HCT116 (cell line): ENCODE measurements at regions not wholly inside any gene's neighbourhood (a gene's known extent, or its start where the extent isn't known, plus 50 kb on each side); places are given as distances from the start of the nearest gene placed in this dataset.

Experiments
- ATAC-seq: fragments of 200-7000 bp; cut with Tn5 transposase; 2 replicates; pipeline ENCODE4 v1.9.1; 2020; ENCODE audit warnings: mild to moderate bottlenecking, moderate library complexity
- BruUV-seq: library from RNA; stranded (reverse); fragments of 400-500 nt; replicated peaks from 2 replicates; lab custom pipeline; 2021; lab: Mats Ljungman, UMichigan
- CTCF ChIA-PET: fragments of 300-600 bp; sonication (Branson Sonifier 250); formaldehyde crosslinking; loops from one replicate; lab custom pipeline; 2021; ENCODE audit warnings: antibody characterized with exemption; lab: Charles Lee
- POLR2A ChIA-PET: fragments of 300-600, 350-600 bp; sonication (Branson Sonifier 250); formaldehyde crosslinking; loops from one replicate; lab custom pipeline; 2021; ENCODE audit warnings: antibody characterized with exemption; lab: Charles Lee
- RAD21 ChIA-PET, 2 experiments: fragments of 300-600 bp; sonication (Branson Sonifier 250); formaldehyde crosslinking; loops; one replicate each; lab custom pipeline; 2023; ENCODE audit warnings: low total read pairs in 2 of 2; ENCODE audit not compliant: uncharacterized antibody in 2 of 2, unreplicated experiment in 2 of 2, low non-redundant PET in 1 of 2; lab: Charles Lee
- DNase-seq: peaks from one replicate; pipeline ENCODE4 v3.0.0-alpha.2; 2010; ENCODE audit warnings: low read depth, low spot score
- H2AFZ ChIP-seq: fragments of 200-600 bp; shearing (Covaris generic), sonication (generic); 2 replicates; pipeline ENCODE4 v1.6.1; 2017; ENCODE audit warnings: low read depth, mixed run types, mixed read lengths, antibody characterized with exemption, low read length; ENCODE audit not compliant: poor library complexity, severe bottlenecking
- H3K27ac ChIP-seq: 2 replicates; pipeline ENCODE4 v1.5.1; 2012; ENCODE audit warnings: low read depth, low read length
- H3K27me3 ChIP-seq: fragments of 200-600 bp; sonication (generic); 2 replicates; pipeline ENCODE4 v1.6.1; 2016; ENCODE audit warnings: mixed run types, low read length, mixed read lengths; ENCODE audit not compliant: insufficient read depth
- H3K36me3 ChIP-seq, 2 experiments: fragments of 200-500 bp in 1 of 2; fragments of 200-600 bp in 1 of 2; sonication (Bioruptor generic) in 1 of 2; sonication (generic) in 1 of 2; 2 replicates each; pipeline versions ENCODE4 v1.5.1 to v1.6.1; 2014 to 2016; ENCODE audit warnings: low read length in 2 of 2, inconsistent platforms in 1 of 2, mixed read lengths in 1 of 2, mixed run types in 1 of 2; ENCODE audit not compliant: insufficient read depth in 2 of 2, control insufficient read depth in 1 of 2
- H3K4me1 ChIP-seq, 2 experiments: fragments of 200-600 bp in 1 of 2; sonication (generic) in 1 of 2; 2 replicates each; pipeline versions ENCODE4 v1.5.1 to v1.6.1; 2012 to 2017; ENCODE audit warnings: low read length in 2 of 2, inconsistent platforms in 1 of 2, mild to moderate bottlenecking in 1 of 2, mixed read lengths in 1 of 2, mixed run types in 1 of 2, moderate library complexity in 1 of 2; ENCODE audit not compliant: insufficient read depth in 2 of 2, control insufficient read depth in 1 of 2
- H3K4me2 ChIP-seq: fragments of 200-600 bp; sonication (generic); 2 replicates; pipeline ENCODE4 v1.6.1; 2017; ENCODE audit warnings: mixed run types, low read length, mixed read lengths
- H3K4me3 ChIP-seq, 2 experiments: fragments of 200-600 bp in 1 of 2; sonication (generic) in 1 of 2; replicated peaks in 1 of 2; 2 replicates each; pipeline ENCODE4 v1.5.1; 2011 to 2016; ENCODE audit warnings: low read length in 2 of 2, control low read depth in 1 of 2, low read depth in 1 of 2, mild to moderate bottlenecking in 1 of 2, mixed read lengths in 1 of 2, mixed run types in 1 of 2
- H3K79me2 ChIP-seq: fragments of 200-600 bp; sonication (generic); 2 replicates; pipeline ENCODE4 v1.6.1; 2017; ENCODE audit warnings: mild to moderate bottlenecking, mixed run types, low read length, moderate library complexity, mixed read lengths; ENCODE audit not compliant: insufficient read depth
- H3K9ac ChIP-seq: fragments of 200-600 bp; sonication (generic); 2 replicates; pipeline ENCODE4 v1.6.1; 2016; ENCODE audit warnings: low read length, mixed read lengths
- H3K9me2 ChIP-seq: fragments of 200-600 bp; sonication (generic), shearing (Covaris generic); 2 replicates; pipeline ENCODE4 v1.6.1; 2017; ENCODE audit warnings: mixed run types, mild to moderate bottlenecking, moderate library complexity; ENCODE audit not compliant: insufficient read depth
- H3K9me3 ChIP-seq, 2 experiments: fragments of 200-500 bp in 1 of 2; fragments of 200-600 bp in 1 of 2; sonication (Bioruptor generic) in 1 of 2; sonication (generic) in 1 of 2; 2 replicates each; pipeline ENCODE4 v1.6.1; 2014 to 2017; ENCODE audit warnings: low read length in 2 of 2, mixed read lengths in 2 of 2, inconsistent platforms in 1 of 2, low read depth in 1 of 2, mild to moderate bottlenecking in 1 of 2, mixed run types in 1 of 2, moderate library complexity in 1 of 2; ENCODE audit not compliant: control insufficient read depth in 1 of 2, insufficient read depth in 1 of 2
- H4K20me1 ChIP-seq: fragments of 200-600 bp; sonication (generic), shearing (Covaris generic); 2 replicates; pipeline ENCODE4 v1.6.1; 2017; ENCODE audit warnings: mixed run types, mild to moderate bottlenecking, moderate library complexity; ENCODE audit not compliant: insufficient read depth
- EGR1 ChIP-seq: IDR thresholded peaks from 2 replicates; pipeline ENCODE4 v1.6.1; 2012; ENCODE audit warnings: low read depth
- ELF1 ChIP-seq: IDR thresholded peaks from 2 replicates; pipeline ENCODE4 v1.6.1; 2012; ENCODE audit warnings: low read depth, borderline replicate concordance
- FOSL1 ChIP-seq: IDR thresholded peaks from 2 replicates; pipeline ENCODE4 v1.6.1; 2012; ENCODE audit warnings: low read depth
- JUND ChIP-seq: IDR thresholded peaks from 2 replicates; pipeline ENCODE4 v1.6.1; 2012
- POLR2AphosphoS5 ChIP-seq: IDR thresholded peaks from 2 replicates; pipeline ENCODE4 v1.6.1; 2011; ENCODE audit warnings: mild to moderate bottlenecking, low read depth, low read length, moderate library complexity
- RAD21 ChIP-seq: IDR thresholded peaks from 2 replicates; pipeline ENCODE4 v1.6.1; 2012; ENCODE audit warnings: low read depth, mild to moderate bottlenecking
- SP1 ChIP-seq: IDR thresholded peaks from 2 replicates; pipeline ENCODE4 v1.6.1; 2012; ENCODE audit warnings: low read depth
- SRF ChIP-seq: IDR thresholded peaks from 2 replicates; pipeline ENCODE4 v1.6.1; 2012; ENCODE audit warnings: low read depth
- YY1 ChIP-seq: IDR thresholded peaks from 2 replicates; pipeline ENCODE4 v1.6.1; 2011; ENCODE audit warnings: low read length, low read depth, moderate library complexity, mild to moderate bottlenecking; ENCODE audit not compliant: insufficient replicate concordance; ENCODE audit errors: extremely low read depth
- ZFX ChIP-seq: fragments of 450-650 bp; IDR thresholded peaks from 2 replicates; pipeline ENCODE4 v1.6.1; 2017
- intact Hi-C: fragments of 100-400 bp; cut with micrococcal nuclease; formaldehyde crosslinking; loops from 2 replicates; pipeline ENCODE4 v1.10.0; 2022
- TF ChIP-seq, protein P1 (sequence below): IDR thresholded peaks from 2 replicates; pipeline ENCODE4 v1.6.1; 2012; ENCODE audit warnings: low read depth
- TF ChIP-seq, protein P2 (sequence below), 3 experiments: fragments of 200-600 bp in 1 of 3; sonication (generic) in 1 of 3; IDR thresholded peaks in 2 of 3; conservative IDR thresholded peaks in 1 of 3; 2 replicates each; pipeline ENCODE4 v1.5.1; 2012 to 2017; ENCODE audit warnings: low read depth in 2 of 3, low read length in 2 of 3, antibody characterized with exemption in 1 of 3, borderline replicate concordance in 1 of 3, control low read depth in 1 of 3, mild to moderate bottlenecking in 1 of 3, mixed read lengths in 1 of 3, mixed run types in 1 of 3, moderate library complexity in 1 of 3; ENCODE audit not compliant: insufficient read depth in 1 of 3

- Histone ChIP-seq H3K79me2 (no peaks in the 10 kb centered on the region), H3K27me3 (peaks cover 48% of the 10 kb centered on the region; the same call in 1 of the 2 replicates), H3K4me2 (no peak overlapping the region)
- ChIA-PET RAD21 (no interaction called here), CTCF (no interaction called here)
- TF ChIP-seq POLR2AphosphoS5: no peak
- no peak for TF ChIP-seq ELF1
- TF ChIP-seq SRF: no peak
- TF ChIP-seq, protein P1, sequence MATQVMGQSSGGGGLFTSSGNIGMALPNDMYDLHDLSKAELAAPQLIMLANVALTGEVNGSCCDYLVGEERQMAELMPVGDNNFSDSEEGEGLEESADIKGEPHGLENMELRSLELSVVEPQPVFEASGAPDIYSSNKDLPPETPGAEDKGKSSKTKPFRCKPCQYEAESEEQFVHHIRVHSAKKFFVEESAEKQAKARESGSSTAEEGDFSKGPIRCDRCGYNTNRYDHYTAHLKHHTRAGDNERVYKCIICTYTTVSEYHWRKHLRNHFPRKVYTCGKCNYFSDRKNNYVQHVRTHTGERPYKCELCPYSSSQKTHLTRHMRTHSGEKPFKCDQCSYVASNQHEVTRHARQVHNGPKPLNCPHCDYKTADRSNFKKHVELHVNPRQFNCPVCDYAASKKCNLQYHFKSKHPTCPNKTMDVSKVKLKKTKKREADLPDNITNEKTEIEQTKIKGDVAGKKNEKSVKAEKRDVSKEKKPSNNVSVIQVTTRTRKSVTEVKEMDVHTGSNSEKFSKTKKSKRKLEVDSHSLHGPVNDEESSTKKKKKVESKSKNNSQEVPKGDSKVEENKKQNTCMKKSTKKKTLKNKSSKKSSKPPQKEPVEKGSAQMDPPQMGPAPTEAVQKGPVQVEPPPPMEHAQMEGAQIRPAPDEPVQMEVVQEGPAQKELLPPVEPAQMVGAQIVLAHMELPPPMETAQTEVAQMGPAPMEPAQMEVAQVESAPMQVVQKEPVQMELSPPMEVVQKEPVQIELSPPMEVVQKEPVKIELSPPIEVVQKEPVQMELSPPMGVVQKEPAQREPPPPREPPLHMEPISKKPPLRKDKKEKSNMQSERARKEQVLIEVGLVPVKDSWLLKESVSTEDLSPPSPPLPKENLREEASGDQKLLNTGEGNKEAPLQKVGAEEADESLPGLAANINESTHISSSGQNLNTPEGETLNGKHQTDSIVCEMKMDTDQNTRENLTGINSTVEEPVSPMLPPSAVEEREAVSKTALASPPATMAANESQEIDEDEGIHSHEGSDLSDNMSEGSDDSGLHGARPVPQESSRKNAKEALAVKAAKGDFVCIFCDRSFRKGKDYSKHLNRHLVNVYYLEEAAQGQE: no peak
- TF ChIP-seq ZFX: no peak
- TF ChIP-seq, all 23 proteins: peak for 0
- Histone ChIP-seq H3K4me3 (no peak overlapping the region), H4K20me1 (no peaks in the 10 kb centered on the region), H2AFZ (no peak overlapping the region), H3K9me2 (no peaks in the 10 kb centered on the region), H3K27ac (no peak overlapping the region), H3K9ac (no peak overlapping the region), H3K36me3 (no peaks in the 10 kb centered on the region), H3K4me1 (no peaks in the 10 kb centered on the region), H3K9me3 (no peaks in the 10 kb centered on the region)
- no TSS peak for BruUV-seq
- no peak for ATAC-seq
- intact Hi-C loops: no loop called here
- no peak for DNase-seq
- POLR2A ChIA-PET: no interaction called here
These were observed 130.5 kb upstream of the CNR1 start for GRCh38 chr6:88296694-88297093.

DNA sequence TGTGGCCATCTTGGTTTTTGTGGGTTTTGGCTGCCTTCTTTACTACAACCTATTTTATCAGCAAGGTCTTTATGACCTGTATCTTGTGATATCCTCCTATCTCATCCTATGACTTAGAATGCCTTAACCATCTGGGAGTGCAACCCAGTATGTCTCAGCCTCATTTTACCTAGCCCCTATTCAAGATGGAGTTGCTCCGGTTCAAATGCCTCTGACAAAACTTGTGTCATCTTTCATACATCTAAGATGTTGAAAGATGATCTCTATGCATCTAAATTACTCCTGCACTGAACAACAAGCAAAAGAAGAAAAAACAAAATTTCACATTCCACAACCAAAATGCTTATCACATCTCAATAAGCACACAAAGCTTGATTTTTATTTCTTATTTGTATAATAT, 129.5 kb upstream of the CNR1 start:
- Histone ChIP-seq H2AFZ (no peak overlapping the region), H3K9me2 (no peaks in the 10 kb centered on the region), H3K27me3 (peaks cover 48% of the 10 kb centered on the region; the same call in 1 of the 2 replicates), H3K4me3 (no peak overlapping the region), H4K20me1 (no peaks in the 10 kb centered on the region), H3K4me1 (no peaks in the 10 kb centered on the region), H3K9me3 (no peaks in the 10 kb centered on the region), H3K36me3 (no peaks in the 10 kb centered on the region), H3K79me2 (no peaks in the 10 kb centered on the region), H3K9ac (no peak overlapping the region), H3K27ac (no peak overlapping the region), H3K4me2 (no peak overlapping the region)
- BruUV-seq: no TSS peak
- ChIA-PET POLR2A (no interaction called here), RAD21 (no interaction called here), CTCF (no interaction called here)
- no peak for TF ChIP-seq ELF1
- TF ChIP-seq FOSL1: no peak
- TF ChIP-seq EGR1: no peak
- TF ChIP-seq JUND: no peak
- TF ChIP-seq, protein P2, sequence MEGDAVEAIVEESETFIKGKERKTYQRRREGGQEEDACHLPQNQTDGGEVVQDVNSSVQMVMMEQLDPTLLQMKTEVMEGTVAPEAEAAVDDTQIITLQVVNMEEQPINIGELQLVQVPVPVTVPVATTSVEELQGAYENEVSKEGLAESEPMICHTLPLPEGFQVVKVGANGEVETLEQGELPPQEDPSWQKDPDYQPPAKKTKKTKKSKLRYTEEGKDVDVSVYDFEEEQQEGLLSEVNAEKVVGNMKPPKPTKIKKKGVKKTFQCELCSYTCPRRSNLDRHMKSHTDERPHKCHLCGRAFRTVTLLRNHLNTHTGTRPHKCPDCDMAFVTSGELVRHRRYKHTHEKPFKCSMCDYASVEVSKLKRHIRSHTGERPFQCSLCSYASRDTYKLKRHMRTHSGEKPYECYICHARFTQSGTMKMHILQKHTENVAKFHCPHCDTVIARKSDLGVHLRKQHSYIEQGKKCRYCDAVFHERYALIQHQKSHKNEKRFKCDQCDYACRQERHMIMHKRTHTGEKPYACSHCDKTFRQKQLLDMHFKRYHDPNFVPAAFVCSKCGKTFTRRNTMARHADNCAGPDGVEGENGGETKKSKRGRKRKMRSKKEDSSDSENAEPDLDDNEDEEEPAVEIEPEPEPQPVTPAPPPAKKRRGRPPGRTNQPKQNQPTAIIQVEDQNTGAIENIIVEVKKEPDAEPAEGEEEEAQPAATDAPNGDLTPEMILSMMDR (IDR thresholded peaks at IDR 0.05 in 2 of 3, conservative IDR thresholded peaks at IDR 0.05 in 1 of 3; ENCODE audit: borderline replicate concordance in 1 of 3, insufficient read depth in 1 of 3, low read depth in 2 of 3, low read length in 2 of 3): no peak
- TF ChIP-seq SP1: no peak
- TF ChIP-seq, protein P1: no peak
- no peak for TF ChIP-seq RAD21
- no peak for TF ChIP-seq YY1
- intact Hi-C loops: no loop called here
- no peak for ATAC-seq
- no peak for DNase-seq
